WERI-Rb-1 (cell line): ENCODE measurements at regions not wholly inside any gene's neighbourhood (a gene's known extent, or its start where the extent isn't known, plus 50 kb on each side); places are given as distances from the start of the nearest gene placed in this dataset.

ENCODE experiments used
- DNase-seq: peaks from one replicate; pipeline ENCODE4 v3.0.0-alpha.2; 2020
- H3K27ac ChIP-seq: fragments of 250-450 bp; sonication (Bioruptor Pico); 2 replicates; pipeline ENCODE4 v1.5.1; 2020; ENCODE audit warnings: mild to moderate bottlenecking, moderate library complexity
- H3K27me3 ChIP-seq: fragments of 250-450 bp; sonication (Bioruptor Pico); 2 replicates; pipeline ENCODE4 v1.5.1; 2021; ENCODE audit warnings: mild to moderate bottlenecking, low read depth, moderate library complexity; ENCODE audit not compliant: insufficient read depth, severe bottlenecking
- H3K36me3 ChIP-seq: fragments of 250-450 bp; sonication (Bioruptor Pico); 2 replicates; pipeline ENCODE4 v1.5.1; 2020; ENCODE audit warnings: mild to moderate bottlenecking, moderate library complexity
- H3K4me3 ChIP-seq: 2 replicates; pipeline ENCODE4 v1.5.1; 2011; ENCODE audit warnings: low read depth, mild to moderate bottlenecking, control low read depth, low read length
- H3K9me3 ChIP-seq: fragments of 250-450 bp; sonication (Bioruptor Pico); 2 replicates; pipeline ENCODE4 v1.5.1; 2021; ENCODE audit warnings: mild to moderate bottlenecking, moderate library complexity; ENCODE audit not compliant: severe bottlenecking
- TF ChIP-seq, protein P1 (sequence below): IDR thresholded peaks from 2 replicates; pipeline ENCODE4 v1.5.1; 2011; ENCODE audit warnings: low read depth, mild to moderate bottlenecking, control low read depth, inconsistent platforms, low read length

DNA sequence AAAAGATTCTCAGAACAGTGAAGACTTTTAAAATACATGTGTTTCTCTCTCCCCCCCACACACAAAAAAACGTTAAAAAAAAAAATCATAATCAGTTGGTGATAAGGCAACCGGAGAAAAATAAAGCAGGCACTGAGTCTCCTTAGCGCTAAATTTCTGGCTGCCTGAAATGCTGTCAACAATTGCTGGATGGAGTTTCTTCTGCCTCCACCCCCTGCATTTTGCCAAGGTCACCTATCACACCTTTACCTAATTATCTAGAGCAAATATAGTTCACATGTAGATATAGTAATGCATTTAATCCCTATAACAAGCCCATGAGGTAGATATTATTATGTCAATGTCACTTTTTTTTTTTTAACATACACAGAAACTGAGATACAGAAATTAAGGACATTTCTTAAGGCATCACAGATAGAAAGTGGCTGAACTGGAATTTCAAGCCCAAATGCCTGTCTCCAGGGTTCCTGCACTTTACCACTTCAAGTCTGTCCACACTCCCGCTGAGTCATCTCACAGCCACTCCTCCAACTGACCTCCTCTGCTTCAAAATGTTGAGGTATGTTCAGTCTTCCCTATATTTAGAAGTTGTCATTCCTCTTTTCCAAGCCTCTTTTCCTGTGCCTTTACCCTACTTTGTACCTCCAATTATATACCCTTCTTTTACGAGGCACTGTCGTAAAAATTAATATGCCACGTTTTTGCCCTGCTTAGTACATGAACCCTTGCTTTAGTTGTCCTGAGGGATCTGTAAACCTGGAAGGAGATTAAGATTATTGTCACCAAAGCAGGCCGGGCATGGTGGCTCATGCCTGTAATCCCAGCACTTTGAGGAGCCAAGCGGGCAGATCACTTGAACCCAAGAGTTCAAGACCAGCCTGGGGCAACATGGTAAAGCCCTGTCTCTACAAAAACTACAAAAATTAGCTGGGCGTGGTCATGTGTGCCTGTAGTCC is 72.8 kb upstream of the MPP7 start:
- no peaks in the 10 kb centered on the region for H3K36me3 ChIP-seq
- H3K4me3 ChIP-seq: no peak overlapping the region
- DNase-seq: no peak
- no peaks in the 10 kb centered on the region for H3K9me3 ChIP-seq
- TF ChIP-seq, protein P1, sequence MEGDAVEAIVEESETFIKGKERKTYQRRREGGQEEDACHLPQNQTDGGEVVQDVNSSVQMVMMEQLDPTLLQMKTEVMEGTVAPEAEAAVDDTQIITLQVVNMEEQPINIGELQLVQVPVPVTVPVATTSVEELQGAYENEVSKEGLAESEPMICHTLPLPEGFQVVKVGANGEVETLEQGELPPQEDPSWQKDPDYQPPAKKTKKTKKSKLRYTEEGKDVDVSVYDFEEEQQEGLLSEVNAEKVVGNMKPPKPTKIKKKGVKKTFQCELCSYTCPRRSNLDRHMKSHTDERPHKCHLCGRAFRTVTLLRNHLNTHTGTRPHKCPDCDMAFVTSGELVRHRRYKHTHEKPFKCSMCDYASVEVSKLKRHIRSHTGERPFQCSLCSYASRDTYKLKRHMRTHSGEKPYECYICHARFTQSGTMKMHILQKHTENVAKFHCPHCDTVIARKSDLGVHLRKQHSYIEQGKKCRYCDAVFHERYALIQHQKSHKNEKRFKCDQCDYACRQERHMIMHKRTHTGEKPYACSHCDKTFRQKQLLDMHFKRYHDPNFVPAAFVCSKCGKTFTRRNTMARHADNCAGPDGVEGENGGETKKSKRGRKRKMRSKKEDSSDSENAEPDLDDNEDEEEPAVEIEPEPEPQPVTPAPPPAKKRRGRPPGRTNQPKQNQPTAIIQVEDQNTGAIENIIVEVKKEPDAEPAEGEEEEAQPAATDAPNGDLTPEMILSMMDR: no peak
- no peaks in the 10 kb centered on the region for H3K27me3 ChIP-seq
- H3K27ac ChIP-seq: no peak overlapping the region

DNA sequence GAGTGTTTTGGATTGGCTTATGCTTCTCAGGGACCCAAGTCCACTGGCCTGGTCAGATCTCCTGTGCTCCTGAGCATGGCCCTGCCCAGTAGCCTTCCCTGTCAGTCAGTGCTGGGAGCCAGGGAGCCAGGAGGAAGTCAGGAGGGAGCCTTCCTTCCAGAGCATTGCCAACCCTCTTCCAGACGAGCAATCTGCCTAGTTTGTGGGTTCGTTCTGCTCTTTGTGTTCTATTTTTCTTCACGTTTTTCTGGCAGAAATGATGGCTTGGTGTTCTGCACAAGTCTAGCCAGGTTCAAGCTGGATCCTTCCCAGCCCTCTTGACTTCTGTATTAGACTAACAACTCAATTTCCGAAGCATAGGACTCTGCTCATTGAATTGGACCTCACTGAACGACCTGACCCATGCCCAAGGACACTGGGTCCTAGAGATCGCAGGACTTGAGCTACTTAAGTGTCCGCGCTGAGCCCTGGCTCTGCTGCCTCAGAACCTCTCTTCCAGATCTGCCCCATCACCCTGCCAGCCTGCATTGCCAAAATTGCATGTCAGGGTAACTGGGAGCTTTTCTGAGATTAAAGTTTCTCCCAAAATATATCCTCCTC is 76.2 kb upstream of the MPP7 start:
- TF ChIP-seq, protein P1: no peak
- no peaks in the 10 kb centered on the region for H3K27me3 ChIP-seq
- no peak for DNase-seq
- H3K9me3 ChIP-seq: no peaks in the 10 kb centered on the region
- H3K36me3 ChIP-seq: no peaks in the 10 kb centered on the region
- H3K27ac ChIP-seq: no peak overlapping the region
- H3K4me3 ChIP-seq: no peak overlapping the region

DNA sequence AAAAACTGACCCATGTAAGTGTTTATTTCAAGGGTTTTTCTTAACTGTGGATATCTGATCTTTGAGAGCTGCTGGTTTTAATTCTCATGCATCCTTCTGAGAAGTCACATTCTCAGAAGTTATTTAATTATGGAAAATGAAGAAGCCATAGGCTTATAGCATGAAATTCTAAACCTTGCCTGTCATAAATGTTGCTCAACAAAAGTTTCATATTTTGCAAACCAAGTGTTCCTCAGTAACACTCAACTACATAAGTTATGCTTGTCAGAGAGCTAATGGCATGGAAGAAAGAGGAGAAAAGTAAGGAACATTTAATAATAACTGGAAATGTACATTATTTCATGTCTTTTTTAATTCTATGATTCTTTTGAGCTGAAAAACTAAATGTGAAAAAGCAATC is 78.6 kb upstream of the MPP7 start:
- TF ChIP-seq, protein P1: no peak
- Histone ChIP-seq H3K27ac (no peak overlapping the region), H3K27me3 (no peaks in the 10 kb centered on the region), H3K4me3 (no peak overlapping the region), H3K36me3 (no peaks in the 10 kb centered on the region), H3K9me3 (no peaks in the 10 kb centered on the region)
- no peak for DNase-seq

DNA sequence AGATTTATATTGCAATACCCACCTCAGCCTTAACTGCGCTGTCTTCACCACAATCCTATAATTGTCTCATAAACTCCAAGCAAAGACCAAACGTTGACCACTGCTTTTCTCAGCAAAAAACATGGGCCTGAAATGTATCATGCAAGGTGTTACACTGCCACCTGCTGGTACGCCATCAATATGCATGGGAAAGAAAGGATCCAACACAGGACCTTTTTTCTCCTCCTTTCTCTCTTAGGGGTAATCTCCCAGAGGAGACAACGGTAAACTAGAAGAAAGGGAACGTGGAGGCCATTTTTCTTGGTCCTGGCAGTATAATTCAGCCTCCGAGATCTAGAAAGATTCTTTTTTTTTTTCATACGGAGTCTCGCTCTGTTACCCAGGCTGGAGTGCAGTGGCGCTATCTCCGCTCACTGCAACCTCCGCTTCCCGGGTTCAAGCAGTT is 79.1 kb upstream of the MPP7 start:
- peak; percentile 77 for DNase-seq
- no peak overlapping the region for H3K27ac ChIP-seq
- no peaks in the 10 kb centered on the region for H3K36me3 ChIP-seq
- H3K27me3 ChIP-seq: no peaks in the 10 kb centered on the region
- TF ChIP-seq, protein P1: peak; percentile 66
- H3K4me3 ChIP-seq: peak overlapping the region; percentile 41
- H3K9me3 ChIP-seq: no peaks in the 10 kb centered on the region

DNA sequence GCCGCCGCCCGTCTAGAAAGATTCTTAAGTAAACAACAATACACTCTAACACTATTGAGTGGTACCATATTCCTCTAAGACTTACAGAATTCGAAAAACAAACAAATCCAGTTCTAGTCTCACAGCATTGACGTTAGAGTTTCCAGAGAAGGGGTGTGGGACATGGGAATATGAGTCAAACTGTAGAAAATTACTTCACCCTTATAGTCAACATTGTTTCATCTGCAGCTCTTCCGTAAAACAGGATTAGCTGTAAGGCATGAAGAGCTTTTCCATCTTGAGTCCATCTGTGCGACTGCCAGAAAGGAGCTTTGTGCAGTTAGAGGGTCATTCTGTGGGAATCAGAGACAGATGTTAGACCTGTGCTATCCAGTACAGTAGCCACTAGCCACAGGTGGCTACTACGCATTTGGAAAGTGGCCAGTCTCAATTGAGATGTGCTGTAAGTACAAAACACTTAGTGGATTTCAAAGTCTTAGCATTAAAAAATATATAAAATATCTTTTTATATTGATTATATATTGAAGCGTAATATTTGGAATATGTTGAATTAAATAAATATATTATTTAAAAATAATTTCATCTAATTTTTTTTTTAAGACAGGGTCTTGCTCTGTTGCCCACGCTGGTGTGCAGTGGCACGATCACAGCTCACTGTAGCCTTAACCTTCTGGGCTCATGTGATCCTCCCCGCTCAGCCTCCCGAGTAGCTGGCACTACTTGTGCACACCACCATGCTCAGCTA is 79.8 kb upstream of the MPP7 start:
- H3K27ac ChIP-seq: no peak overlapping the region
- TF ChIP-seq, protein P1: no peak
- no peaks in the 10 kb centered on the region for H3K36me3 ChIP-seq
- peak overlapping the region; percentile 41 for H3K4me3 ChIP-seq
- H3K27me3 ChIP-seq: no peaks in the 10 kb centered on the region
- no peaks in the 10 kb centered on the region for H3K9me3 ChIP-seq
- DNase-seq: peak; percentile 27
